HG02970 (cell line): ENCODE measurements at regions not wholly inside any gene's neighbourhood (a gene's known extent, or its start where the extent isn't known, plus 50 kb on each side); places are given as distances from the start of the nearest gene placed in this dataset.

ENCODE experiments used
- ATAC-seq: cut with Tn5 transposase; IDR thresholded peaks from one replicate; pipeline ENCODE4 v1.9.1; 2021; ENCODE audit warnings: mild to moderate bottlenecking, moderate library complexity, moderate number of reproducible peaks; ENCODE audit not compliant: unreplicated experiment, low FRiP score

DNA sequence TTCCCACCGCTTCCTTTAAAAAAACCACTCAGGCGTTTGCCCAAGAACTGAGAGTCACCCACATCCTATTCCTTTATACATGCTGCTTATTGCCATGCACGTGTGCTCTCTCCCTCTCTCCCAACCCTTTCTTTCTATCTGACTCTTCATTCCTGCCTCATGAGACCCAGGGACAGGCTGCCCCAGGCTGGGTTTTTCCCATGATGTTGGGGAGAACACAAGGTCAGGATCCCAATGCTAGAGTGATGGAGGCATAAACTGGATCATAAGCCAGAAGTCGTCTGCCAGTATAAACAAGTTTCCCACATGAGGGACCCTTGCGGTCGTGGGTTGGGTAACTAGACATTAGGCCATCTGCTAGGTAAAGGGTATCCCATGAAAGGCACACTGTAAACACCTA is 64.9 kb downstream of the CD2 start:
- no peak for ATAC-seq

DNA sequence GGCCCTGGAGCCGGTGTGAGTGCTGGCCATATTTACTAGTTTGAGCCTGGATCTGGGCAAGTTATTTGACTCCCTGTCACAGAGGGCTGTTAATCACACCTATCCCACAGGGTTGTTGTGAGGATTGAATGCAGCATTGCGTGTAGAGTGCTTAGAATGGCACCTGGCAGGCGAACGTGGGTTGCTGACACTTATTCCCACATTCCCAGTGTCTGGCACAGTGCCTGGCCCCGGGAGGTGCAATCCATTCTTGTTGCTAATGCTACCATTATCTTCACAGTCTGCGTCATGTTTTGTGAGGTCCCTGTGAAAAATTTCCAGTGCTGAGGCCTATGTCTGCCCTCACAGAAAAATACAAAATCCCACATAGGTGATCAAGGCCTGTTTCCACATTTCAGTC is 66.1 kb downstream of the CD2 start:
- no peak for ATAC-seq

DNA sequence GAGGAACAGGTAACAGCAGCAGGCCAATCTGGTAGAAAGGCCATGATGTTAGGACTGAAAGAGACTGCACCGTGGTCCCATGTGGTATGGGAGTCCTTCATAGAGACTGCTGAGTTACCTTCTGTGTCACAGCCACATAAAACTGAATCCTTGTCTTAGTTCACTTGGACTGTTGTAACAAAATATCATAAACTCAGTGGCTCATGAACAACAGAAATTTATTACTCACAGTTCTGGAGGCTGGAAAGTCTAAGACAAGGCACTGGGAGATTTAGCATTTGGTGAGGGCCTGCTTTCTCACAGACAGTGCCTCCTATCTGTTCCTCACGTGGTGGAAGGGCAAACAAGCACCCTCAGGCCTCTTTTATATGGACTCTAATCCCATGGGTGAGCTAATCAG is 67.5 kb downstream of the CD2 start:
- ATAC-seq = no peak

DNA sequence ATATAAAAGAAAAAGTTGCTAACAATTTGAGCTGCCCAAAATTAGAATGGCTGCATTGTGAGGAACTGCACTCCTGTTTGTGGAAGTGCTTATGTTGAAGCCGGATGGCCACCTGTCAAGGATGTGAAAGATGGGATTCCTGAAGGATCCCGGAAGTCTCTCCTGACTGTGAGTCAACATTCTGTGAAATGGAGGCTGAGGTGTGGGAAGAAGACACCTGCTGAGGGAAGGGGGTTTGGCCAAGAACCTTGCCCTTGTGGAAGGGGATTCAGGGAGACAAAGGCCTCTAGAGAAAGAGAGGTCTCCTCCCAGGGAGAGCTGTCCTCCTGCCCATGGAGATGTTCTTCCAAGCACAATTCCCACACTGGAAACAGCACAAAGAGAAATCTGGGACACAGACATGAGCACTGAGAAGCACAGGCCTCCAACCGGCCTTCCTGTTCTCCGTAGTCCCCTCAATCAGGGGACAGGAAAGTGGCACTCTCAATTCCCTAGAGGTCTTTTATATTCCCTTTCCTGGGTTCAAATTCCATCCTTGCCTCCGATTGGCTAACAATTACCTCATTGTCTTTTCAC is 70.5 kb downstream of the CD2 start:
- no peak for ATAC-seq

DNA sequence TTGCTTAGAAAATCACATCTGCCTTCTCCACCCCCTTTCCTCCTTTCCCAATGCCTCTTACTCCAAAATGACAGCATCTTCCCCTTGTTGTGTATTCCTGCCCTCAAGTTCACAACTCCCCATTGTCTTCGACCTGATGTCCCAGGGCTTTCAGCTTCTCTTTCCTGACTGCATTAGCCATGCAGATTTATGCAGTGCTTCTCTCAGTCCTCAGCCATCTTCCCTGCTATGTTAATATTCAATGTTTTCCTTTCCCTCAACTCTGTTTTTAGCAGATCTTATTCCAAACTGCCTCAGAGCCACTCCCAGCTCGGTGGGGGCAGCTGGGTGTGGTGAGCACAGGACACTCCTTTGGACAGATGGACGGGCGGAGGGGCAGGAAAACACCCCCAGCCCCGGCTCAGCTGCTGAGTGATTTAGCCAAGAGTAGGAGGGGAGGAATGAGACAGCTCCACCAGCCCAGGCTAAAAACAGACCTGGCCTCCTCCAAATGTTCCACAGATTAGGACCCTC is 71.0 kb downstream of the CD2 start:
- no peak for ATAC-seq

DNA sequence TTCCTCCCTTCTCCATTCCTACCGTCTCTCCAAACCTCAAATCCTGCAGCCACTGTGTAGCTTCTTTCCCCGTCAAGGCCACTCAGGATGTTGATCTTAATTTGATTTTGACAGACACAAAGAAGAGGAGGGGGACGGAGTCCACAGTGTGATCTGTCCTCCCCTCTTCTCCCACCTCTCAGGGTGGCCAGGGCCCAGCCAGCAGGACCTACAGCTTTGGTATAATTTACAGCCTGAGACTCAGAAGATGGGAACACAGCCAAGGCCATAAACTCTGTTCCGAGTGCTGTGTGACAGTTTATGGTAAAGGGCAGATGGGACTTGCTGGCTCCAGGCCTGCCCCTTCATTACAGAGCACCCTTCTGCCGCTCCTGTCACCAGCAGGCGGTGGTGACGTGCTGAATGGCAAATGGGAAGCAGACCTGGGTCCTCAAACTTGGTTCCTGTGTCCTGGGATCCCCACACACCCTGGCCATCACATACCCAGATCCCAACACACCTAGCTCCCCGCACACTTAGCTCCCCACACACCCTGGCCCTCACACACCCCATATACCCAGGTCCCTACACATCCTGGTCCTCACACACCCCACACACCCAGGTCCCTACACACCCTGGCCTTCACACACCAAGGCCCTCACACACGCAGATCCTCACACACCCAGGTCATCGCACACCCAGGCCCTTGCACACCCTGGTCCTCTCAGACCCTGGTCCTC is 71.6 kb downstream of the CD2 start:
- ATAC-seq = no peak

DNA sequence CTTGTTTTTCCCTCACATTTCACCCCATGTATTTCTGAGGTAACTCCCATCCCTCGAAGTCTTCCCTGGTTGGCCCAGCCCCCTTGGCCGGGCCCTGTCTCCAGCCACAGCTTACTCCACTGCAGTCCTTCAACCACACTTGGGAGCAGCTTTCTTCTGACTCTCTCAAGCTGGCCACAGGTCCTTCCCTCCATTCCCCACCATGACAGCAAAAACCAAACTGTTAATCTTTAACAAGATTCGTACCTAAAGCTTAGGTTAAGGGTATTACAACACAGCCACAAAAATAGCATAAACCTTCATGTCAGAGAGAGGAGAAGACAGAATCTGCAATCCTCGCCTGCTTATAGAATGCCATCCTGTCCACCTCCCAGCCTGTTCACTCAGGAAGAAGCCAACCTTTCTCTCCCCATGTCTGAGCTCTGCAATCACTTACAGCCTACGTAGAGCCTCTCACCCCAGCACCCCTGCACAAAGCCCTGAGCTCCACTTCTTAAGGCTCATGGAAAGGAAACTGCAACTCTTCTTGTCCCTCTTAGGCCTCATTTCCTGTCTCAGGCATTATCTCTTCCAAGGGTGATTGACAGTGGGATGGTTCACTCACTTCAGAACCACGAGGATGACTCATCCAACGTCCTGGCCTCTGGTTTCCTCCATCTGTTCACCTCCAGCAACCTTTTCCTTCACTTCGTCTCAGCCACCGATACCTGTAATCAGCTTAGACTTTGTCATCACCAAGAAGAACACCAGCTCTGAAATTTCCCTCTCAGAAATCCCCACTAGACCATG is 72.8 kb downstream of the CD2 start:
- peak; percentile 93 for ATAC-seq

DNA sequence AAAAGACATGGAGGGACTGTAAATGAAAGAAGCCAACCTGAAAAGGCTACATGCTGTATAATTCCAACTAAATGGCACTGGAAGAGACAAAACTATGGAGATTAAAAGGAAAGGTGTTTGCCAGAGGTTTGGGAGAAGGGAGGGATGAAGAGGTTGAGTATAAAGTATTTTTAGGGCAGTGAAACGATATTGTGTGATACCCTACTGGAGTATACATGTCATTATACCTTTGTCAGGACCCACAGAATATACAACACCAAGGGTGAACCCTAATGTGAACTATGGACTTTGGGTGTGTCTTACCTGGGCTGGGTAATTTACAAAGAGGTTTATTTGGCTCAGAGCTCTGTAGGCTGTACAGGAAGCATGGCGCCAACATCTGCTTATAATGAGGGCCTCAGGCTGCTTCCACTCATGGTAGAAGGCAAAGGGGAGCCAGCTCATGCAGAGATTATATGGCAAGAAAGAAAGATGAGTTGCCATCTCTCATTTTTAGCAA is 73.4 kb downstream of the CD2 start:
- ATAC-seq = no peak

DNA sequence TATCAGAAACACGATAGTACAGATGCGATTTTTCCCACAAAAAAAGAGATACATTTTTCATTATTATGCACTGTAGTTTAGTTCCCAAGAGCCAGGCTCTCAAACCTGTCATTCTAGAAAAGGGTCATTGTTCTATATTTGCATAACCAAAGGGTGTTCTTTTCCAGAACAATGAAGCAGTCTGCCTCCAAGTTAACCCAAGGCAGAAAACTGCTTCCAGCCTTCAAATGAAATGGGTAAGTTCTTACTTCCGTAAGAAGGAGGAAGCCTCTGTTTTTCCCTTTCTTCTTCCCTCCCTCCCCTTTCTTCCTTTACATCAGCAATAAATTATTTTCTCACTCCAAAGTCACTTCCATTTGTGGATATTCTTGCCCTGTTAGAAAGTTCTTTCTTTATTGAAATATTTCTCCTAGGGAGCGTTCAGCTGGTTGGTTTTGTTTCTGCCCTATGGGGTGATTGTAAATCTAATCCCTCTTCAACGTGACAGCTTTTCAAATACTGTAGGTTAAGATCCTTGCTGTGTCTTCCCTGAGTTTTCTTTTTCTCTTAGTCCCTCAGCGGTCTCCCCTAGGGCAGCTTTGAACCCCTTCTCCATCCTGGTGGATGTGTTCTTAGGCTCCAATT is 77.3 kb upstream of the PTGFRN start:
- no peak for ATAC-seq

DNA sequence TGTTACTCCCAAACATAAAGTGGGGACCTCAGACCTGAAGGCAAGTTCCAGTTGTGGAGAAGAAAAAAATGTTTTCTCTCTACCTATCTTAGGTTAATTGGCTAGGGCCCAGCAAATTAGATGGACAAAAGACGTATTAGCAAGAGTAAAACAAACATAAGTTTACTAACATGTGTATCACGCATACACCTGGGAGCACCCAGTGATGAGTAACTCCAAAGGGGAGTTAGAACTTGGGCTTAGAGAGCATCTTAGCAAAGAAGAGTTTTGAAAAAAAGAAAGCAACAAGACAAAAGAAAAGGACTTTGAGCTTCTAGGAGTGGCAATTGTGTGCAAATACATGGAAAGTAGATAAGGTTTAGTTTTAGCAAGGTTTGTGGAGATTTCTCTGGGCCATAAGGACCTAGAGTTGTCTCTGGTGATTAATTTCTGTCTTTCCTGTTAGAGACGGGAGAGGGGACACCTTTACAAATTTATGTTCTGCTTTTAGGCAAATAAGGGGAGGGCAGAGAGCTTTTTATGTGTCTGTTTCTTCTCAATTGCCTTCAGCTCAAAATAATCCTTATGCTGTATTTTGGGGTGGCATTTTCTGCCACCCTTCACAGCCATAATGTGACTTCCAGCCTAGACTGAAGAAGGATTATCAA is 76.7 kb upstream of the PTGFRN start:
- ATAC-seq = no peak

DNA sequence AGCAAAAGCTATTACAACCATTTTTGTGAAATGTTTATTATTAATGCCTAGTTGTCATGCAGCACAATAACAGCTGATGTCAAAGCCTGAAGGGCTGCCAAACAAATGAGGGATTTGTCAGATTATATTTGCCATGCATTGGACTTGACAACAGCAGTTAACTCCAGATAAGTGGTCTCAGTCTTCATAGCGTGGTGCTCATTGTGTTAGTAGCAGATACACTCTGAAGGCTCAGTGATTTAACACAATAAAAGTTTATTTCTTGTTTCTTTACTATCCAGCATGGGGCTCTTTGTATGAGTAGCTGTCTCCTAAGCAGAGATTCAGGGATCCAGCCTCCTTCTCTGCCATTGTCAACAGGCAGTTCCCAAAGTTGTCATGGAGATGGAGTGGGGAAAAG is 76.0 kb upstream of the PTGFRN start:
- ATAC-seq = no peak

DNA sequence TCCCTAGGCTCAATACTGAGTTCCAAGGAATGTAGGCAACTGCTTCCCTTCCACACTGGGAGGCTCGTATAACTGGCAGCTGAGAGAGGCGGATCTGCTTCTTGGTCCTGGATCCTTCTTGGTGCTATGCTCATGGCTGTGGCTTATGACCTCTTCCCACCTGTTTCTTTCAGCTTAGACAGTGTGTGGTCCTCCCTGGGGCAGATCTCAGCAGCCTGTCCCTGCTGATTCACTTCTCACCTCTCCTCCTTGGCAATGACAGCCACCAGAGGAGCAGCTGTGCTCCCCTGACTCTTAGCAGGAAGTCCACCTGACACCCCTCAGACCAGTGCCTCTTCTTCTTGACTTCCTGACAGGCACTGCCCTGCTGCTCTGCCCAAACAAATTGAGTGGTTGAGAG is 75.1 kb upstream of the PTGFRN start:
- ATAC-seq = no peak

DNA sequence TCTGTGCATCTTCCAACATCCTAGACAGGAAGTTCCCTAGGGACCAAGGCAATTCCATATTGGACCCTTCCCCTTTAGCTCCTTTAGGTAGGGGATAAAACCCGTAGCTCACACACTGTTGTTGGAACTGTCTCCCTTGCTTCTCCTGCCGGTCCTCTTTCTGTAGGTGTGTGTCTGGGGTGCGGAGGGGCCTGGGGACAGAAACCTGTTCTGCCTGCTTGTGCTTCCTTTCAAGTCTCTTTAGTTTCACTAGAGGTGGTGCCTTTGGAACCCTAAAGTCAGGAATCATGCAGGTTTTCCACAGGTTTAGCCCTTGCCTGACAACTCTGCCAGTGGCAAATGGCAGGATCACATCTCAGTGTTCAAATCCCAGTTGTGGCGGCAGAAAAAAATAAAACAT is 74.6 kb upstream of the PTGFRN start:
- ATAC-seq = no peak

DNA sequence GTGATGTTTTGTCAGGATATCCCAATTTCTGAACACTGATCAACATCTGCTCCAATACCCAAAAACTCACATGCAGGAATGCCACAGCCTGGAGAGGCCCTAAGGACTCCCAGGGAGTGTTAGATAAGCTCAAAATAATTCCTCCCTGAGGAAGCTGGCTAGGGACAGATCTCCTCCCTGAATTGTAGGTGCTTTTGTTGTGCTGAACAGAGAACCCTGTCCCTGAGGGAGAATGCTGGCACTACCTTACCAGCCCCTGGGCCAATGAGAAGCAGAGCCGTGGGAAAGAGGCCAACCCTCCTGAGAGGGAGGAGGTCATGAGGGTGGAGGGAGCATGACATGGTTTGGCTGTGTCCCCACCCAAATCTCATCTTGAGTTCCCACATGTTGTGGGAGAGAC is 73.6 kb upstream of the PTGFRN start:
- ATAC-seq = no peak

DNA sequence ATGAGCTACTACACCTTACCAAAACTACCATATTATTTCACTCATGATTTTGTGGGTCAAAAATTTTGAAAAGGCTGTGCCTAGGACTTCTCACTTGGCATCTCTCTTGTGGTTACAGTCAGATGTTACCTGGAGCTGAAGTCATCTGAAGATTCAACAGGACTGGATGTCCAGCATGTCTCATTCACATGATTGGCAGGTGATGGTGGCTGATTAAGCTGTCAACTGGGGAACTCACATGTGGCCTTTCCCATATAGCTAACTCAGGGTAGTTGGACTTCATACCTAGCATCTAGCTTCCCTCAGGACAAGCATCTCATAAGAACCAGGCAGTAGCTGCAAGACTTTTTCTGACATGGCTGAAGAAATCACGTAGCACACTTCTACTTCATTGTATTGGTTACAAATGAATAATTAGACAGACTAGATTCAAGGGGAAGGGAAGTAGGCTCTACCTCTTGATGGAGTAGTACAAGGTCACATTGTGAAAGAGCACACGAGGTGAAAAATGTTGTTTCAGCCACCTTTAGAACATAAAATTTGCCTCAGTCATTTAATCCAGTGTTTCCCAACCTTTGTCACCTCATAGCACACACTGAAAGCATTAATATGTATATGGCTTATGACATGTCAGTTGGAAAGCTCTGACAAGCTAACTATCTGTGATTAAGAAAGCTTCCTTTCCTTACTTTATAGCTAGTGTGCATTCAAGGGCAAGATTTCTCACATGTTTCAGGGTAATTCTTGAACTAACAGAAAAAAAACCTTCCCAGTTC is 68.0 kb upstream of the PTGFRN start:
- no peak for ATAC-seq

DNA sequence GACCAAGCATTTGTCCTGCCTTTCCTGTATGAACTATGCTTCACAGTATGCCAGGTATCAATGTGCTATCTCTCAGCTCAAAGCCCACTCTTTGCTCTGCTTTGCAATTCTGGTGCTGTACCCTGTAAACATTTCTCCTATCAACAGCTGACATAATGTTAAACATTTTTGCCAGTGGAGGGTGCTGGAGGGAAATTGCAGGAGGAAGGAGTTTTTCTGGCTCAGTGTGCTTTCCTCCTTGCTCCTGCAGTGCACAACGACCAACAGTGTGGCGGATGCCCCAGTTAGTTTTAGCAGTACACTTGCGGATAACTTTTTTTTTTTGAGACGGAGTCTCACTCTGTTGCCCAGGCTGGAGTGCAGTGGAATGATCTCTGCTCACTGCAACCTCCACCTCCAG is 67.1 kb upstream of the PTGFRN start:
- no peak for ATAC-seq

DNA sequence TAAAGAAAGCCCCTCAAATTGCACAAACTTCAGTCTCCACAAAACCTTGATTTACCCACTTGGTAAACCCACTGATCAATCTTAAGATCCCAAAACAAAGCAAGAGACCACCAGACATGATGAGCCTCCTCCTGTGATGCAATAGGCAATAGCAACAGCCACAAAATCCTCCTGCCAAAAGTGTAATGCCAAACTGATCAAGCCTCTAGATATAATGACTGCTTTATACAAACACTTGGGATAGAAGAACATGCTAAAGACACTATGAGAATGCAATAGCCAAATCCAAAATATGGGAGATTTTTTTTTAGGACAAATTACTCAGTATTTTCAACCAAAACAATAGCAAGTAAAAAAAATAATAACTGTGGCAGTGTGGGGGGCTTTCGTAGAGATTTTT is 64.9 kb upstream of the PTGFRN start:
- no peak for ATAC-seq

DNA sequence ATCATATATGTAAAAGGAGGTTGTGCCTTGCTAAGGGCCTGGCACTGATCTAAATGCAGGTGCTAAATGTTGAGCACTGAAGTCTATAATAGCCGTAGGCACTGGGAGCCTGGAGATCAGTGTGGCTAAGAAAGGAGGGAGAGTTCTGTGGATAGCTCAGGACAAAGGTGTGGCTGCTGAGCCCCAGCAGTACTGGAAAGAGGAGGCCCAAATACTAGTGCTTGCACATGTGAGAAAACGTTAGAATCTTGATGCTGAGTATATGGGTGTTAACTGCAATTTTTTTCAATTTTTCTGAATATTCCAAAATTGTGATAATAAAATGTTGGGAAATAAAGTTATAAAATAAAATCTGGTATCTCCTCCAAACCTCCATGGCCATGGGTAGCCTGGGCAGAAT is 62.5 kb upstream of the PTGFRN start:
- no peak for ATAC-seq

DNA sequence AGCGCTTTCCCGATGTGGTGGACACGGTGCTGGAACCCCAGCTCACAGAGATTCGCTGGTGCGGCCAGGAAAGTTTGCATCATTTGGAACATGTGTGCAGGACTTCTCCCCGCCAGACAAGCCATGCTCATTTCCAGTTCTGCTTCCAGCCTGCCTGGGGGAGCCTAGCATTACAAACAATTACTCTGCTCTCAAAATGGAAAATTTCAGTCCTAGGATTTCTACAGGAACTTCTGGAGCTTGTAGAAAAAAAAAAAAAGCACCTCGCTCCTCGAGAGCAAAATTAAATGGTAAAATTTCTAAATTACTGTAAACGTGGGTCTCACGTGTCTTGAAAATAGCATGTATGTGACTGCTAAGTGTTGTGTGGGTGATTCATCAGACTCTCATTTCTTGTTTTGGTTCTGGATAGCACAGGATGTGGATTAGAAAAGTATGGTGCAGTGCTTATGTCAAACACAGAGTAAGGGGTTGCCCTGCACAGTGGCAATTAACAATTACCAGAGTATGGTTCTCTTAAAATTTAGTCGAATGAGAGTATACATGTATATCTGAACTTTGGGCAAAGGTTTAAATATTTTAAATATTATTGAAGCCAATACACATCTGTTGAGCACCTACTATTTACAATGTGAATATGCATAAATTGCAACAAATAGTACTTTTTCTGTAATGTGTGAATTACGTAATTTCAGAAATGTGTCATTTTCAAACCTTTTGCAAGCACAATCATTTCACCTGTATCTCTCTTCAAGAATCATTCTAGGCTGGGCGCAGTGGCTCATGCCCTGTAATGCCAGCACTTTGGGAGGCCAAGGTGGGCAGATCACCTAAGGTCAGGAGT is 61.8 kb upstream of the PTGFRN start:
- ATAC-seq = no peak
